Activated CD4-positive, alpha-beta memory T cell treated with anti-CD3 and anti-CD28 coated beads for 36 hours (primary cell): ENCODE measurements at regions not wholly inside any gene's neighbourhood (a gene's known extent, or its start where the extent isn't known, plus 50 kb on each side); places are given as distances from the start of the nearest gene placed in this dataset.

ENCODE experiments used
- CTCF ChIA-PET: fragments of 350-600 bp; sonication (Branson Sonifier 250); formaldehyde crosslinking; loops from one replicate; lab custom pipeline; 2021; ENCODE audit warnings: antibody characterized with exemption, inconsistent platforms; lab: Charles Lee
- POLR2A ChIA-PET: fragments of 350-600 bp; sonication (Branson Sonifier 250); formaldehyde crosslinking; loops from one replicate; lab custom pipeline; 2021; ENCODE audit warnings: antibody characterized with exemption; lab: Charles Lee
- DNase-seq: peaks from one replicate; pipeline ENCODE4 v3.0.0-alpha.2; 2020
- H3K27ac Mint-ChIP-seq: one replicate; pipeline ENCODE4 v1.8.0; 2021; ENCODE audit warnings: mixed read lengths
- H3K27me3 Mint-ChIP-seq: one replicate; pipeline ENCODE4 v1.8.0; 2021; ENCODE audit warnings: mixed read lengths
- H3K36me3 Mint-ChIP-seq: one replicate; pipeline ENCODE4 v1.8.0; 2021; ENCODE audit warnings: mixed read lengths
- H3K4me1 Mint-ChIP-seq: one replicate; pipeline ENCODE4 v1.8.0; 2021; ENCODE audit warnings: low read depth, mixed read lengths
- H3K4me3 Mint-ChIP-seq: one replicate; pipeline ENCODE4 v1.8.0; 2021; ENCODE audit warnings: mild to moderate bottlenecking, mixed read lengths
- H3K9me3 Mint-ChIP-seq: one replicate; pipeline ENCODE4 v1.8.0; 2021; ENCODE audit warnings: mixed read lengths
- intact Hi-C: fragments of 100-400 bp; cut with micrococcal nuclease; formaldehyde crosslinking; loops from one replicate; pipeline ENCODE4 v1.15.1; 2023

DNA sequence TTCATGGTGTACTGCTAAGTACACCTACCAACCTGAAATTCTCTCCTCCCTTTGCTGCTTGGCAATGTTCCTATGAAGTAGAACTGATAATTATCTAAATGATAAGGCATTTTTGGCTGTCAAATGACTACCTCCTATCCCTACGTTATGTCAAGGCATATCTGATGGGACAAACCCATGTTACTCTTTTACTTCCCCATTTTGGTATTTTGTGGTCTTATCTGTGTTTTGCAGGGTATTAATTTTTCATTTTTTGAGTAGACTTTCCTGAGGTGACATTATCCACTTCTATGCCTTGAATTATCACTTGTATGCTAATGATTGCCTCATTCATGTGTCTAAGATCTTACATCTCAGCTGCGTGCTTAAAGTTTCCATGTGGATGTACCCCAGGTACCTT is 499.6 kb upstream of the B3GALT2 start:
- CTCF ChIA-PET: no interaction called here
- intact Hi-C loops: no loop called here
- Mint-ChIP-seq H3K4me1 (no peaks in the 10 kb centered on the region), H3K36me3 (peaks cover 1% of the 10 kb centered on the region), H3K27me3 (no peaks in the 10 kb centered on the region), H3K27ac (no peak overlapping the region), H3K9me3 (peaks cover 2% of the 10 kb centered on the region), H3K4me3 (no peak overlapping the region)
- DNase-seq: no peak
- POLR2A ChIA-PET: no interaction called here

- no peak for DNase-seq
- Mint-ChIP-seq H3K27ac (no peak overlapping the region), H3K27me3 (no peaks in the 10 kb centered on the region), H3K36me3 (no peaks in the 10 kb centered on the region), H3K4me3 (no peak overlapping the region), H3K4me1 (no peaks in the 10 kb centered on the region), H3K9me3 (no peaks in the 10 kb centered on the region)
- ChIA-PET POLR2A (interaction anchor here (0.7 kb wide), 1 partner anchor 391 kb away, joined by 5 read pairs; no protein-coding TSS in a partner anchor), CTCF (no interaction called here)
- intact Hi-C loops: no loop called here
Observed at GRCh38 chr1:193681422-193681821, 495.0 kb upstream of the B3GALT2 start.

DNA sequence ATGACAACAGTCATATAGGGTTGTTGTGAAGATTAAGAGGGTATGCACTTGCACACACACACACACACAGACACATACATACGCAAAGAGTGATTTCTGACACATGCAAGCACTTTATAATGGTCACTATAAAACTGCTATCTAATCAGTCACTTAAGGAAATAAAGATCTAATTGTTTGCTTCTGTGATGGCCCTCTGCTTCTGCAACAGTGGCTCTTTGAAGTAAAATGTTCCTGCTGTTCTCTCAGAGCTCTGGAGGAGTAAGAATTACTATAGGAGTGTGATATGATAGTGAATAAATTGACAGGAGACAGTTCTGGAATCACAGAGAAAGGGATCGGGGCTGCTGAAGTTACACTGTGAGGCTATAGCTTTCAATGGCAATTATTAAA is 494.5 kb upstream of the B3GALT2 start:
- no peak for DNase-seq
- intact Hi-C loops: no loop called here
- Mint-ChIP-seq H3K27ac (no peak overlapping the region), H3K4me3 (no peak overlapping the region), H3K27me3 (no peaks in the 10 kb centered on the region), H3K9me3 (no peaks in the 10 kb centered on the region), H3K4me1 (no peaks in the 10 kb centered on the region), H3K36me3 (no peaks in the 10 kb centered on the region)
- CTCF ChIA-PET: no interaction called here
- POLR2A ChIA-PET: no interaction called here

DNA sequence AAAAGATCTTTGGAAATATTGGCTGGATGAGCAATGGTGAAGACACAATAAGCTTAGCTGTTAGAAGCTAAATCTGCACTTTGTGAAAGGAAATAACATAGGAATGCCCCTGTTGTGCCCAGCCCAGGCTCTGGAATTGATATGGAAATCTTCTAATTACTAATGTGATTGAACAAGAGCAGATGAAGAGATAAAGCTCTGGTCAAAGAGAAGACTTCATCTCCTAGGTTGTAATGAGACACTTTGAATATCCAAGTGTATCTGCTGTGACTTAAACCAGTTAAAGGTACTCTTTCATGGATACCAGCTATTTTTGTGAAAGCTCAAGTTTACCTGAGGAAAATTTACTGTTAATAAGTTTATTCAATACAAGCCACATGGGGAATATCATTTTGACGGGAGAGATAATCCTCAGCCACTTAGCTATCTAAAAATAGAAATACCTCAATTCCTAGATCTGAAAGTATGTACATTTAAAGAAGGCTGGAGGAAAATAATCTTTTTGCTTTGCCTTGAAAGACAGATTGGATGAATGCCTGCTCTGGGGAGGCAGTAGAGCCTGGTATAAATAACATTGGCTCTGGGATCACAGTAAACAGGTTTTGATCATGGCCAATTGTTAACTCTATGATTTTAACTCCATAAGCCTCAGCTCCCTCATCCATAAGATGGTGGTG is 494.0 kb upstream of the B3GALT2 start:
- ChIA-PET CTCF (no interaction called here), POLR2A (no interaction called here)
- no peak for DNase-seq
- no peaks in the 10 kb centered on the region for H3K9me3 Mint-ChIP-seq
- H3K27ac Mint-ChIP-seq: no peak overlapping the region
- intact Hi-C loops: no loop called here
- H3K4me1 Mint-ChIP-seq: no peaks in the 10 kb centered on the region
- H3K4me3 Mint-ChIP-seq: no peak overlapping the region
- H3K27me3 Mint-ChIP-seq: no peaks in the 10 kb centered on the region
- no peaks in the 10 kb centered on the region for H3K36me3 Mint-ChIP-seq

DNA sequence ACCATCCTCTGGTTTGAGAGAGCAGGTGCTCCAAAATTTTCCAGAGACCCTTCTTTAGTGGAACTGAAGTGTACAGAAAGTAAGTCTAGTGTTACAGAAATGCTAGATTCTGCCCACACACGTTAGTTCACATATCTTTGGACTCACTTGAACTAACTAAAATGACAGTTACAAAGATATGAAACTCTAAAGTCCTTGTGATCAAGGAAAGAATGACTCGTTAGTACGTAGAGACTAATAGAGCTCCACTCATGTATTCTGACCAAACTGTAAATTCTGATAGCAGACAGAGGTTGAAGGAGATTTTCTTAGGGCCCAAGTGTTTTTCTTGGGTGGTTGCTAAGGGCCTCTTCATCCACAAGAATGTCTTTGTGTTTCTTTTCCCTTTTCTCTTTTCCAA is 491.5 kb upstream of the B3GALT2 start:
- peaks cover 1% of the 10 kb centered on the region for H3K36me3 Mint-ChIP-seq
- H3K9me3 Mint-ChIP-seq: no peaks in the 10 kb centered on the region
- no peaks in the 10 kb centered on the region for H3K27me3 Mint-ChIP-seq
- no peak overlapping the region for H3K4me3 Mint-ChIP-seq
- CTCF ChIA-PET: no interaction called here
- DNase-seq: no peak
- H3K4me1 Mint-ChIP-seq: peaks cover 4% of the 10 kb centered on the region
- intact Hi-C loops: no loop called here
- H3K27ac Mint-ChIP-seq: no peak overlapping the region
- POLR2A ChIA-PET: interaction anchor here (1.1 kb wide), 1 partner anchor 18 kb away, joined by 3 read pairs; no protein-coding TSS in a partner anchor

DNA sequence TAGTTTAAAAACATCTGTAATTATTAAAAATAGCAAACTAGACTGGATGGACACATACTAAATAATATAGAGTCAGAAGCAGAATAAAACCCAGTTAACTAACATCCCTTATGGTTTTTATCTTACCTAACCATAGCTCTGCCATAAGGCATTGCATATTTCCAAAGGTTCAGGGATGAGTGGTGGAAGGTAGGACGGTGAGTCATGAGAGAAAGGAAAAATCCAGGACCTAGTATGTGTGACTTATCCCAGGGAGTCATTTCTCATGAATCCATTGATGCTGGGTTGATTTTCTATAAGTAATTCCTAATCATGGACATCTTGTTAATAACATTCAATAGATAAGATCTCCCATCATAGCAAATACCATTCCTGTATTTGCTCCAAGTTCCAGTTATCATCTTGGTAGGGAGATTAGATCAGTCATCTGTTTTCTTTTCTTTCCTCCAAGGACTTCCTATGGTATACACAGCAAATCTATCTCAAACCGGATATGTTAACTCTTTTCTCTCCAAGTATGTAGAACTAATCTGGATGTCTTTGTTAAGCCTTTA is 490.7 kb upstream of the B3GALT2 start:
- H3K27ac Mint-ChIP-seq: no peak overlapping the region
- POLR2A ChIA-PET: no interaction called here
- intact Hi-C loops: no loop called here
- CTCF ChIA-PET: no interaction called here
- H3K4me3 Mint-ChIP-seq: no peak overlapping the region
- DNase-seq: no peak
- H3K36me3 Mint-ChIP-seq: peaks cover 1% of the 10 kb centered on the region
- no peaks in the 10 kb centered on the region for H3K27me3 Mint-ChIP-seq
- H3K4me1 Mint-ChIP-seq: peaks cover 4% of the 10 kb centered on the region
- no peaks in the 10 kb centered on the region for H3K9me3 Mint-ChIP-seq

DNA sequence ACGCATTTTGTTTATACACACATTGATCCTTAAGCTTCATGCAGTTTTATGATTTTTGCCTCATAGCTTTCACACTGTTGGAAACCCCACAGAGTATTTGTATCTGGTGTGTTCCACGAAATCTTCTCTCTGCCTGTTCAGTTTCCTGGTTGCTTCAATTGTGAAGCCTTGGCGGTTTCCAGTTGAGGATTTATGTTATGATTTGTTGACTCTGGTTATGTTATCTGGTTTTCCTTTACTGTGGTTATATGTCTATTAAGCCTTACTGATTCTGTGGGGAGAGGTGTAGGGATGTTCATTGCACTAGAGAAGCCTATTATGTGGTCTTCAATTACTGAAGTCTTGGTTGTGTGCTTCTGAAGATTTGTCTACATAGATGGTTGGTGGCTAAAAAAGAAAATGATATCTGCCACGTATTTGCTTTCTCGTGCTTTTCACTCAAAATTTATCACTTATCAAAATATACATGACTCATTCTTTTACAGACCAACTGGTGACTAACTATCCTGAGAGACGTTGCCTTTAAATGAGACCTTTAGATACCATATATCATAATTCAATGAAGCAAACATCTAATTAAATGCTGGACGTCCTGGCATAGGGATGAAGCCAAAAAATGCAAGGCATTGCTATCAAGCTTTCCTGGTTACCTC is 488.0 kb upstream of the B3GALT2 start:
- DNase-seq: no peak
- POLR2A ChIA-PET: no interaction called here
- CTCF ChIA-PET: no interaction called here
- Mint-ChIP-seq H3K27ac (peak overlapping the region; percentile 0), H3K36me3 (peaks cover 5% of the 10 kb centered on the region), H3K9me3 (peaks cover 4% of the 10 kb centered on the region), H3K4me1 (peaks cover 4% of the 10 kb centered on the region), H3K27me3 (no peaks in the 10 kb centered on the region), H3K4me3 (no peak overlapping the region)
- intact Hi-C loops: no loop called here

- peaks cover 4% of the 10 kb centered on the region for H3K36me3 Mint-ChIP-seq
- no peak overlapping the region for H3K4me3 Mint-ChIP-seq
- no peak for DNase-seq
- POLR2A ChIA-PET: no interaction called here
- CTCF ChIA-PET: no interaction called here
- peaks cover 4% of the 10 kb centered on the region for H3K9me3 Mint-ChIP-seq
- H3K27me3 Mint-ChIP-seq: no peaks in the 10 kb centered on the region
- H3K4me1 Mint-ChIP-seq: peaks cover 5% of the 10 kb centered on the region
- intact Hi-C loops: no loop called here
- no peak overlapping the region for H3K27ac Mint-ChIP-seq
Observed at GRCh38 chr1:193666485-193667083, 480.2 kb upstream of the B3GALT2 start.

DNA sequence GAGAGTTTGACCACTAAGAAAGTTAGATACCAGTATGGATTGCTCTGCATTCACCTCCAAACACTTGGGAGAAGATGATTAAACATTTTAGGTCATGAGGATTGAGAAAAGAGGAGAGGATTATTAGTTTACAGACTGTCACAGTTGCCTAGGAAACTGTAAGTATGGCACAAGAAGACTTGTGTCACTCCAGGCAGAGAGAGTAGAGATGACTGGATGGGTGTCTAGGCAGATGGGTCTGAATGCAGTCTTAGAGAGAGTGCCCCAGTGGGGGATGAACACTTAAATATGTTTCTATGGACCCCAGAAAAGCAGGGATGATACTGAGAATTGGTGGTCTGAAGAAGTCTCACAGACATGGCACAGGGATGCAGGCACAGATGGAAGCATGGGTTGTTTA is 477.6 kb upstream of the B3GALT2 start:
- ChIA-PET POLR2A (no interaction called here), CTCF (no interaction called here)
- H3K27ac Mint-ChIP-seq: no peak overlapping the region
- H3K36me3 Mint-ChIP-seq: no peaks in the 10 kb centered on the region
- intact Hi-C loops: no loop called here
- H3K27me3 Mint-ChIP-seq: no peaks in the 10 kb centered on the region
- H3K4me1 Mint-ChIP-seq: peaks cover 5% of the 10 kb centered on the region
- no peaks in the 10 kb centered on the region for H3K9me3 Mint-ChIP-seq
- H3K4me3 Mint-ChIP-seq: no peak overlapping the region
- no peak for DNase-seq

- H3K4me1 Mint-ChIP-seq: peaks cover 5% of the 10 kb centered on the region
- H3K4me3 Mint-ChIP-seq: no peak overlapping the region
- H3K9me3 Mint-ChIP-seq: no peaks in the 10 kb centered on the region
- CTCF ChIA-PET: interaction anchor here (0.6 kb wide), 1 partner anchor 16 kb away, joined by 4 read pairs; no protein-coding TSS in a partner anchor
- no peaks in the 10 kb centered on the region for H3K36me3 Mint-ChIP-seq
- H3K27ac Mint-ChIP-seq: no peak overlapping the region
- DNase-seq: no peak
- intact Hi-C loops: no loop called here
- POLR2A ChIA-PET: no interaction called here
- H3K27me3 Mint-ChIP-seq: no peaks in the 10 kb centered on the region
Observed at GRCh38 chr1:193662030-193662429, 475.6 kb upstream of the B3GALT2 start.

- no peak for DNase-seq
- no peaks in the 10 kb centered on the region for H3K27me3 Mint-ChIP-seq
- H3K9me3 Mint-ChIP-seq: no peaks in the 10 kb centered on the region
- CTCF ChIA-PET: no interaction called here
- no peak overlapping the region for H3K4me3 Mint-ChIP-seq
- peaks cover 2% of the 10 kb centered on the region for H3K4me1 Mint-ChIP-seq
- no peaks in the 10 kb centered on the region for H3K36me3 Mint-ChIP-seq
- no peak overlapping the region for H3K27ac Mint-ChIP-seq
- intact Hi-C loops: no loop called here
- POLR2A ChIA-PET: no interaction called here
Observed at GRCh38 chr1:193661385-193661784, 475.0 kb upstream of the B3GALT2 start.

DNA sequence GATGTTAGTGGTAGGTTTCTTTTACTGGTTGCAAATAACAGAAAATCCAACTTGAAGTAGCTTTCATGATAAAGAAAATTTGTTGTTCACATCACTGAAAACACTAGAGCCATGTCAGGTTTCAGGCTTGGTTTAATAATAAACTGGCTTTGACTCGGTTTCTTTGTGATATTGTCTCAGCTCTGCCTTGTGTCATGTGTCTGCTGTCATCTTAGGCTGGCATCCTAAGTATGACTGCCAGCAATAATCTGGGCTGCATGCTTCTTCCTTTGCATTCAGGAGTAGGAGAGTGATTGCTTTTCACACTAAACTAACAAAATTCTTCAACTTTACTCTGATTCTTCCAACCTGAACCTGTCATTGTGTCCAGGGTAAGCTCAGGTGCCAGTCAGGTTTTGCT is 474.0 kb upstream of the B3GALT2 start:
- Mint-ChIP-seq H3K27me3 (no peaks in the 10 kb centered on the region), H3K36me3 (no peaks in the 10 kb centered on the region), H3K4me3 (no peak overlapping the region), H3K9me3 (no peaks in the 10 kb centered on the region), H3K4me1 (no peaks in the 10 kb centered on the region), H3K27ac (no peak overlapping the region)
- no peak for DNase-seq
- ChIA-PET POLR2A (interaction anchor here (0.7 kb wide), 1 partner anchor 18 kb away, joined by 3 read pairs; no protein-coding TSS in a partner anchor), CTCF (no interaction called here)
- intact Hi-C loops: no loop called here
